ENCODE measurements at regions not wholly inside any gene's neighbourhood (a gene's known extent, or its start where the extent isn't known, plus 50 kb on each side); places are given as distances from the start of the nearest gene placed in this dataset.

DNA sequence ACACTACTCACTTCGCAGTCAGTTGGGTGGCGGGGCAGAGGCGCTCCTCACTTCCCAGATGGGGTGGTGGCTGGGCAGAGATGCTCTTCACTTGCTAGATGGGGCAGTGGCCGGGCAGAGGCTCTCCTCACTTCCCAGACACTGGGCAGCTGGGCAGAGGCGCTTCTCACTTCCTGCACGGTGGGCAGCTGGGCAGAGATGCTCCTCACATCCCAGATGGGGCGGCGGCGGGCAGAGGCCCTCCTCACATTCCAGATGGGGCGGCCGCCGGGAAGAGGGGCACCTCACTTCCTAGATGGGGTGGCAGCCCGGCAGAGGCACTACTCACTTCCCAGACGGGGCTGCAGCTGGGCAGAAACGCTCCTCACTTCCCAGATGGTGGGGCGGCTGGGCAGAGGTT, 199.8 kb downstream of the RTL9 start:
- Histone ChIP-seq H3K27ac (no peak overlapping the region), H3K27me3 (no peaks in the 10 kb centered on the region), H3K4me3 (no peak overlapping the region), H3K4me1 (no peaks in the 10 kb centered on the region), H3K36me3 (no peaks in the 10 kb centered on the region), H3K9me3 (no peaks in the 10 kb centered on the region)
- no peak for DNase-seq
- TF ChIP-seq POLR2A (IDR thresholded peaks at IDR 0.05) (no peak), CTCF (IDR thresholded peaks at IDR 0.05) (no peak)
- intact Hi-C loops (cut with DNase I; ENCODE audit: low total_unique reads): no loop called here

DNA sequence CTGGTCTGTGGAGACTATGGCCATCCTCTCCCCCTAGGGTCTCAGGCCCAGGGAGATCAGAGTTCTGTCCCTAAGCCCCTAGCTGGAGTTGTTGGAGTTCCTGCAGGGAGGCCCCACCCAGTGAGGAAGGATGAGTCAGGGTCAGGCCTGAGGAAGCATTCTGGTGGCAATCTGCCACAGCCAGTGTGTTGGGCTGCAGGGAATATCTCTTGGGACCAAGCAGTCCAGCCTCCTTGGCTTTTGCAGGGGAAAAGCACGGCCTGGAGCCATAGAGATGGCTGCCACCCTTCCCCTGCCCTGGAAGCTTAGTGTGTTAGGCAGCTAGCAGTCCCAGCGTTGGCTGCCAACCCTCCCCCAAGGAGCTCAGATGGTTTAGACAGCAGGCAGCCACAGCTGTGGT, 202.4 kb downstream of the RTL9 start:
- Histone ChIP-seq H3K4me1 (no peaks in the 10 kb centered on the region), H3K4me3 (no peak overlapping the region), H3K27me3 (no peaks in the 10 kb centered on the region), H3K27ac (no peak overlapping the region), H3K36me3 (no peaks in the 10 kb centered on the region), H3K9me3 (no peaks in the 10 kb centered on the region)
- DNase-seq: no peak
- intact Hi-C loops (cut with DNase I; ENCODE audit: low total_unique reads): no loop called here
- TF ChIP-seq POLR2A (IDR thresholded peaks at IDR 0.05) (no peak), CTCF (IDR thresholded peaks at IDR 0.05) (no peak)

- intact Hi-C loops (cut with DNase I; ENCODE audit: low total_unique reads): no loop called here
- DNase-seq: no peak
- TF ChIP-seq POLR2A (IDR thresholded peaks at IDR 0.05) (no peak), CTCF (IDR thresholded peaks at IDR 0.05) (no peak)
Observed at GRCh38 chrX:110563282-110563681, 204.6 kb downstream of the RTL9 start.

DNA sequence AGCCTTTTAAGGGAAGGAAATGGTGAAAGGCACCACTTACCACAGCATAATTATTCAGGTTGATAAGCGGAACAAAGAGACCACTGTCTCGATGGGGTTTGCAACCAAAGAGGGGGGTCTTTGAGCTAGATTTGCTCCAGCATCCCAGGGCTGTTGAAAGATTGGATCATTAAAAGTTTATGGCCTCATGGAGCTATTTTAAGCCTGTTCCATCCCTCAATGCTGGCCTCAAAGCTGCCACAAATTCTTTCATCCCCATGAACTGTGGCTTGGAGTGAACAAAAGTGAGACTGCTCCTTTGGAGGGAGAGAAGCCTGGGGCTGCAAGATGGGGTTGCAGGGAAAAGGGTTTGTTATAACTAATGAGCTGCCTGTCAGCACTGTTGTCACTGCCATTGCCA, 209.8 kb downstream of the RTL9 start:
- H3K4me1 ChIP-seq: no peaks in the 10 kb centered on the region
- no peaks in the 10 kb centered on the region for H3K27me3 ChIP-seq
- intact Hi-C loops (cut with DNase I; ENCODE audit: low total_unique reads): no loop called here
- H3K4me3 ChIP-seq: no peak overlapping the region
- no peak for DNase-seq
- no peaks in the 10 kb centered on the region for H3K36me3 ChIP-seq
- no peak for TF ChIP-seq CTCF (IDR thresholded peaks at IDR 0.05)
- TF ChIP-seq POLR2A (IDR thresholded peaks at IDR 0.05): no peak
- H3K27ac ChIP-seq: no peak overlapping the region
- H3K9me3 ChIP-seq: no peaks in the 10 kb centered on the region

More at GRCh38 chrX:110563282-110563681, 204.6 kb downstream of the RTL9 start:
- no peak overlapping the region for H3K4me3 ChIP-seq
- H3K36me3 ChIP-seq: no peaks in the 10 kb centered on the region
- H3K27me3 ChIP-seq: no peaks in the 10 kb centered on the region
- no peaks in the 10 kb centered on the region for H3K9me3 ChIP-seq
- H3K4me1 ChIP-seq: no peaks in the 10 kb centered on the region
- no peak overlapping the region for H3K27ac ChIP-seq

- Histone ChIP-seq H3K27me3 (no peaks in the 10 kb centered on the region), H3K4me1 (no peaks in the 10 kb centered on the region), H3K4me3 (no peak overlapping the region), H3K36me3 (no peaks in the 10 kb centered on the region), H3K9me3 (no peaks in the 10 kb centered on the region), H3K27ac (no peak overlapping the region)
- DNase-seq: no peak
- intact Hi-C loops (cut with DNase I; ENCODE audit: low total_unique reads): no loop called here
- no peak for TF ChIP-seq CTCF (IDR thresholded peaks at IDR 0.05)
- TF ChIP-seq POLR2A (IDR thresholded peaks at IDR 0.05): no peak
Observed at GRCh38 chrX:110569506-110569905, 210.9 kb downstream of the RTL9 start.

Measured in uterus (tissue), 3 donors.